CD8-positive, alpha-beta memory T cell (primary cell): ENCODE measurements at regions not wholly inside any gene's neighbourhood (a gene's known extent, or its start where the extent isn't known, plus 50 kb on each side); places are given as distances from the start of the nearest gene placed in this dataset.
A peak's percentile ranks its signal among the peaks of the same experiment; 100 is the strongest.

Experiments
- CTCF ChIA-PET: fragments of 350-600 bp; sonication (Branson Sonifier 250); formaldehyde crosslinking; loops from one replicate; lab custom pipeline; 2021; ENCODE audit warnings: antibody characterized with exemption; lab: Charles Lee
- POLR2A ChIA-PET: fragments of 350-600 bp; sonication (Branson Sonifier 250); formaldehyde crosslinking; loops from one replicate; lab custom pipeline; 2021; ENCODE audit warnings: antibody characterized with exemption; lab: Charles Lee
- DNase-seq, 5 donors: peaks; one replicate each; pipeline versions ENCODE4 v3.0.0 to v3.0.0-alpha.2; 2020 to 2022; ENCODE audit warnings: mixed read lengths in 1 of 5
- H3K27ac ChIP-seq: one replicate; pipeline ENCODE4 v1.7.0; 2013; ENCODE audit warnings: low read depth, mild to moderate bottlenecking, low read length, moderate library complexity
- H3K27me3 ChIP-seq: 2 replicates; pipeline ENCODE4 v1.7.0; 2013; ENCODE audit warnings: low read length, mild to moderate bottlenecking; ENCODE audit not compliant: insufficient read depth, poor library complexity, severe bottlenecking
- H3K36me3 ChIP-seq: 2 replicates; pipeline ENCODE4 v1.7.0; 2013; ENCODE audit warnings: mild to moderate bottlenecking, low read length, moderate library complexity; ENCODE audit not compliant: insufficient read depth
- H3K4me1 ChIP-seq: 2 replicates; pipeline ENCODE4 v1.7.0; 2013; ENCODE audit warnings: mild to moderate bottlenecking, low read length, moderate library complexity; ENCODE audit not compliant: insufficient read depth
- H3K4me3 ChIP-seq: 2 replicates; pipeline ENCODE4 v1.7.0; 2013; ENCODE audit warnings: mild to moderate bottlenecking, low read length
- H3K9me3 ChIP-seq: 2 replicates; pipeline ENCODE4 v1.7.0; 2013; ENCODE audit warnings: mild to moderate bottlenecking, low read length
- H3K27ac Mint-ChIP-seq, 8 donors: one replicate each; pipeline ENCODE4 v1.8.0; 2020 to 2021; ENCODE audit warnings: mixed read lengths in 8 of 8, mild to moderate bottlenecking in 6 of 8, inconsistent platforms in 3 of 8, moderate library complexity in 3 of 8
- H3K27me3 Mint-ChIP-seq, 2 donors: one replicate each; pipeline ENCODE4 v1.8.0; 2020 to 2021; ENCODE audit warnings: mixed read lengths in 2 of 2, mild to moderate bottlenecking in 1 of 2, moderate library complexity in 1 of 2
- H3K36me3 Mint-ChIP-seq, 3 donors: one replicate each; pipeline ENCODE4 v1.8.0; 2020 to 2021; ENCODE audit warnings: mixed read lengths in 3 of 3, inconsistent platforms in 1 of 3, mild to moderate bottlenecking in 1 of 3
- H3K4me1 Mint-ChIP-seq, 3 donors: one replicate each; pipeline ENCODE4 v1.8.0; 2020 to 2021; ENCODE audit warnings: mixed read lengths in 3 of 3, inconsistent platforms in 1 of 3, mild to moderate bottlenecking in 1 of 3
- H3K4me3 Mint-ChIP-seq, 7 donors: one replicate each; pipeline ENCODE4 v1.8.0; 2020 to 2021; ENCODE audit warnings: mixed read lengths in 7 of 7, mild to moderate bottlenecking in 6 of 7, moderate library complexity in 4 of 7, inconsistent platforms in 2 of 7
- H3K9me3 Mint-ChIP-seq, 5 donors: one replicate each; pipeline ENCODE4 v1.8.0; 2020 to 2022; ENCODE audit warnings: mixed read lengths in 5 of 5, mild to moderate bottlenecking in 3 of 5, moderate library complexity in 2 of 5, inconsistent platforms in 1 of 5

DNA sequence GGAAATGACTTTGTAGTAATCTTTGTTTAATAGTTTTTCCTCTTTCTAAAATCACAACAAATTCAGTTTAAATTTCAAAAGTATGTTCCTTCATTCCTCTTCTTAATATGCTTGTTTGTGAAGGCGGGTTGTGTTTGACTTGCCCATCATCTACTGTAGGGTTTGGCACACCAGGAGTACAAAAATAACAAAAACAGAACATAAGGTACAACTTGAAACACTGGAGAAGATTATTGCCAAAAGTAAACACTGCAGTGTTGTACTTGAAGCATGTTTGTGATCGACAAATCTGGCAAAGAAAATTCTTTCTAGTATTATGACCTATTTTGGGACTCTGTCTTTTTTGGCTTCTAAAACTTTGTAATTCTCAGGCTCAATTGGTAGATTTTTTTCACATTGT, 518.6 kb downstream of the SLITRK5 start:
- Mint-ChIP-seq H3K9me3 (peaks cover 0 to 12% (median 10%) of the 10 kb centered on the region in 5 donors), H3K36me3 (peaks cover 0 to 6% (median 0%) of the 10 kb centered on the region in 3 donors), H3K4me1 (no peaks in the 10 kb centered on the region), H3K4me3 (no peak overlapping the region), H3K27ac (peak overlapping the region in 1 of 8 donors; percentile 61), H3K27me3 (no peaks in the 10 kb centered on the region)
- Histone ChIP-seq H3K27me3 (no peaks in the 10 kb centered on the region), H3K27ac (no peak overlapping the region), H3K4me1 (no peaks in the 10 kb centered on the region), H3K4me3 (no peak overlapping the region), H3K36me3 (no peaks in the 10 kb centered on the region), H3K9me3 (no peaks in the 10 kb centered on the region)
- DNase-seq: no peak
- CTCF ChIA-PET: no interaction called here
- POLR2A ChIA-PET: no interaction called here

GRCh38 chr13:88196106-88196505, 524.9 kb downstream of the SLITRK5 start:
- H3K4me1 ChIP-seq: no peaks in the 10 kb centered on the region
- H3K36me3 ChIP-seq: no peaks in the 10 kb centered on the region
- no peaks in the 10 kb centered on the region for H3K27me3 ChIP-seq
- no peak for DNase-seq
- POLR2A ChIA-PET: no interaction called here
- CTCF ChIA-PET: no interaction called here
- Mint-ChIP-seq H3K27me3 (peaks cover 0 to 1% of the 10 kb centered on the region in 2 donors), H3K4me1 (no peaks in the 10 kb centered on the region), H3K36me3 (peaks cover 0 to 26% (median 0%) of the 10 kb centered on the region in 3 donors), H3K4me3 (no peak overlapping the region), H3K27ac (no peak overlapping the region), H3K9me3 (peaks cover 4 to 30% (median 16%) of the 10 kb centered on the region in 5 donors)
- no peak overlapping the region for H3K4me3 ChIP-seq
- no peak overlapping the region for H3K27ac ChIP-seq
- H3K9me3 ChIP-seq: no peaks in the 10 kb centered on the region

DNA sequence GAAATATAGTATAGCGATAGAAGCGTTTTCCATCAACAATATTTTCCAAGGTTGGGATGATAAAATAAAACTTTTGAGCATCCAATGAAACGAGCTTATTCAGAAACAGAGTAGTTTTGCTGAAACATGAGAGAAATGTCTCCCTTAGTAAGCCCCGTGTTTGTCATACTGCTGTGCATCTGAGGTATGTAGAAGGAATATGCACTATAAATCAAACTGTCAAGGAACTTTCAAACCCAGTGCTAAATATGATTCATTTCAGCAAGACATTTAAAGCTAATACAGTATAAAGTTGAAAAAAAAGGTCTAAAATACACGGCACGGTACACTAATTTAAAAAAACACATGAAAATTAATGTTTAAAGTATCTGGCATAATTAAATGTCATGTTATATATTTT, 546.2 kb downstream of the SLITRK5 start:
- DNase-seq: no peak
- H3K4me1 ChIP-seq: no peaks in the 10 kb centered on the region
- Mint-ChIP-seq H3K4me3 (no peak overlapping the region), H3K9me3 (peaks cover 0 to 7% (median 0%) of the 10 kb centered on the region in 5 donors), H3K27me3 (no peaks in the 10 kb centered on the region), H3K27ac (no peak overlapping the region), H3K4me1 (no peaks in the 10 kb centered on the region), H3K36me3 (peaks cover 0 to 4% (median 0%) of the 10 kb centered on the region in 3 donors)
- ChIA-PET POLR2A (no interaction called here), CTCF (no interaction called here)
- H3K27me3 ChIP-seq: no peaks in the 10 kb centered on the region
- no peak overlapping the region for H3K4me3 ChIP-seq
- H3K36me3 ChIP-seq: no peaks in the 10 kb centered on the region
- no peaks in the 10 kb centered on the region for H3K9me3 ChIP-seq
- H3K27ac ChIP-seq: no peak overlapping the region

- H3K27me3 ChIP-seq: no peaks in the 10 kb centered on the region
- H3K9me3 Mint-ChIP-seq: peaks cover 0 to 7% (median 0%) of the 10 kb centered on the region in 5 donors
These were observed 546.7 kb downstream of the SLITRK5 start for GRCh38 chr13:88217883-88218282.

DNA sequence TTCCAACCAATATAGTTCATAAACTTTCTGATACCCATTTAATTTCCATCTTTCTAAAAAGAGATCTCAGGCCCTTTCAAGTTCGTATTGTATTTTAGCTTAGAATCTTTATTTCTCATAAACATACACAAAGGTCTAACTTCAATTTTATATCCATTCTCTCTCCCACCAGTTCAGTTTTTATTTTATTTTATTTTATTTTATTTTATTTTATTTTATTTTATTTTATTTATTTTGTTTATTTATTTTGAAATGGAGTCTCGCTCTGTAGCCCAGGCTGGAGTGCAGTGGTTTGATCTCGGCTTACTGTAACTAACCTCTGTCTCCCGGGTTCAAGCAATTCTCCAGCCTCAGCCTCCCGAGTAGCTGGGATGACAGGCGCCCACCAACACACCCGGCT, 552.8 kb downstream of the SLITRK5 start:
- H3K4me3 ChIP-seq: no peak overlapping the region
- CTCF ChIA-PET: no interaction called here
- Mint-ChIP-seq H3K9me3 (peaks cover 0 to 14% (median 7%) of the 10 kb centered on the region in 5 donors), H3K27me3 (no peaks in the 10 kb centered on the region), H3K4me1 (no peaks in the 10 kb centered on the region), H3K27ac (no peak overlapping the region), H3K36me3 (peaks cover 0 to 5% (median 4%) of the 10 kb centered on the region in 3 donors), H3K4me3 (no peak overlapping the region)
- H3K9me3 ChIP-seq: no peaks in the 10 kb centered on the region
- DNase-seq: no peak
- no peaks in the 10 kb centered on the region for H3K27me3 ChIP-seq
- H3K4me1 ChIP-seq: no peaks in the 10 kb centered on the region
- POLR2A ChIA-PET: no interaction called here
- H3K36me3 ChIP-seq: no peaks in the 10 kb centered on the region
- no peak overlapping the region for H3K27ac ChIP-seq

More at GRCh38 chr13:88217883-88218282, 546.7 kb downstream of the SLITRK5 start:
- DNase-seq: no peak
- Mint-ChIP-seq H3K36me3 (peaks cover 0 to 4% (median 0%) of the 10 kb centered on the region in 3 donors), H3K4me3 (no peak overlapping the region), H3K27ac (no peak overlapping the region), H3K27me3 (no peaks in the 10 kb centered on the region), H3K4me1 (no peaks in the 10 kb centered on the region)
- Histone ChIP-seq H3K27ac (no peak overlapping the region), H3K9me3 (no peaks in the 10 kb centered on the region), H3K36me3 (no peaks in the 10 kb centered on the region), H3K4me3 (no peak overlapping the region), H3K4me1 (no peaks in the 10 kb centered on the region)
- ChIA-PET CTCF (no interaction called here), POLR2A (no interaction called here)

DNA sequence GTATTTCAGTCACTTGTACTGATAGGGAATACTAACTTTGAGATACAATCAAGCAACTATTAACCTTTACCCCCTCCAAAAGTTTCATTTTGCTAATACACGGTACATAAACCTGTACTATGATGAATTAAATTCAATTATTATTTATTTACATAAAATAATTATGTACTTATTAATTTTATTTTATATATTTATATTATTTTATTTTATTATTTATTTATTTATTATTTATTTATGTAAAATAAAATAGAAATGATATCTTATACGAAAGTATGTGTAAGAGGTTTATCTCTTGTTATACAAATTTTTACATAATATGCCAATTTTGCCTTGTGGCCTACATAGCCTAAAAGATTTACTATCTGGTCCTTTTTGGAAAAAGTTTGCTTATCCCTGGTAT, 564.3 kb downstream of the SLITRK5 start:
- Histone ChIP-seq H3K36me3 (no peaks in the 10 kb centered on the region), H3K4me3 (no peak overlapping the region), H3K27ac (no peak overlapping the region), H3K9me3 (no peaks in the 10 kb centered on the region), H3K27me3 (no peaks in the 10 kb centered on the region), H3K4me1 (no peaks in the 10 kb centered on the region)
- CTCF ChIA-PET: interaction anchor here (0.6 kb wide), 1 partner anchor 61 kb away, joined by 4 read pairs; no protein-coding TSS in a partner anchor
- H3K27ac Mint-ChIP-seq: no peak overlapping the region
- no peak overlapping the region for H3K4me3 Mint-ChIP-seq
- no peaks in the 10 kb centered on the region for H3K27me3 Mint-ChIP-seq
- peaks cover 0 to 4% (median 0%) of the 10 kb centered on the region in 3 donors for H3K36me3 Mint-ChIP-seq
- POLR2A ChIA-PET: no interaction called here
- H3K9me3 Mint-ChIP-seq: peaks cover 0 to 22% (median 4%) of the 10 kb centered on the region in 5 donors
- DNase-seq: no peak
- no peaks in the 10 kb centered on the region for H3K4me1 Mint-ChIP-seq

DNA sequence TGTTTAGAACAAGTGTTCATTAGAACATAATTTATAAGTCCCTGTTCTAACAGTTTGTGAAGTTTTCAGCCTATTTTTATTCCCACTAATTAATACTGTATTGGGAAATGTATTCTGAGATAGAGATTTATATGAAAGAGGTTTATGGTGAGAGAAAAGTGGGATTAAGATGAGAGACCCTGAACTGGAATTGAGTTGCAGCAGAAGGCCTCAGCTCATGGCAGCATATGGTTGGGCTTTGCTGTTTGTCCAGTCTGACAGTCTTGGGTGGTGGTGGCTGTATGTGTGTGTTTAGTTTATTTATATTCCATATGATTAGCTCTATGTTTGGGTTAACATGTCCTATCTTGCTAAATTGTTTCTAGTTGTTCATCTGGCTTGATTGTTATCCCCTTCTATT, 575.1 kb downstream of the SLITRK5 start:
- Histone ChIP-seq H3K27me3 (no peaks in the 10 kb centered on the region), H3K4me1 (no peaks in the 10 kb centered on the region), H3K9me3 (no peaks in the 10 kb centered on the region), H3K27ac (no peak overlapping the region), H3K36me3 (no peaks in the 10 kb centered on the region), H3K4me3 (no peak overlapping the region)
- DNase-seq: no peak
- H3K27ac Mint-ChIP-seq: no peak overlapping the region
- no peaks in the 10 kb centered on the region for H3K4me1 Mint-ChIP-seq
- POLR2A ChIA-PET: no interaction called here
- H3K9me3 Mint-ChIP-seq: peaks cover 0 to 24% (median 2%) of the 10 kb centered on the region in 5 donors
- no peaks in the 10 kb centered on the region for H3K36me3 Mint-ChIP-seq
- H3K27me3 Mint-ChIP-seq: peaks cover 0 to 1% of the 10 kb centered on the region in 2 donors
- CTCF ChIA-PET: no interaction called here
- H3K4me3 Mint-ChIP-seq: no peak overlapping the region

GRCh38 chr13:88248393-88248792, 577.2 kb downstream of the SLITRK5 start:
- Histone ChIP-seq H3K4me3 (no peak overlapping the region), H3K27me3 (no peaks in the 10 kb centered on the region), H3K9me3 (no peaks in the 10 kb centered on the region), H3K27ac (no peak overlapping the region), H3K4me1 (no peaks in the 10 kb centered on the region), H3K36me3 (no peaks in the 10 kb centered on the region)
- POLR2A ChIA-PET: no interaction called here
- H3K9me3 Mint-ChIP-seq: peaks cover 0 to 24% (median 2%) of the 10 kb centered on the region in 5 donors
- no peak overlapping the region for H3K27ac Mint-ChIP-seq
- no peaks in the 10 kb centered on the region for H3K4me1 Mint-ChIP-seq
- H3K4me3 Mint-ChIP-seq: no peak overlapping the region
- CTCF ChIA-PET: no interaction called here
- DNase-seq: no peak
- no peaks in the 10 kb centered on the region for H3K36me3 Mint-ChIP-seq
- peaks cover 0 to 1% of the 10 kb centered on the region in 2 donors for H3K27me3 Mint-ChIP-seq
